Non-pigmented ciliary epithelial cell (primary cell): ENCODE measurements at regions not wholly inside any gene's neighbourhood (a gene's known extent, or its start where the extent isn't known, plus 50 kb on each side); places are given as distances from the start of the nearest gene placed in this dataset.
"Not testable (repeated sequence)": the region's sequence is repeated elsewhere in the genome, so short reads cannot be mapped to it uniquely, and the experiment has no call there.

Experiments used
- DNase-seq: peaks from one replicate; pipeline ENCODE4 v3.0.0-alpha.2; 2010; ENCODE audit warnings: low read depth

- no peak for DNase-seq
Observed at GRCh38 chr7:54390565-54390964, 151.6 kb upstream of the VSTM2A start.

DNA sequence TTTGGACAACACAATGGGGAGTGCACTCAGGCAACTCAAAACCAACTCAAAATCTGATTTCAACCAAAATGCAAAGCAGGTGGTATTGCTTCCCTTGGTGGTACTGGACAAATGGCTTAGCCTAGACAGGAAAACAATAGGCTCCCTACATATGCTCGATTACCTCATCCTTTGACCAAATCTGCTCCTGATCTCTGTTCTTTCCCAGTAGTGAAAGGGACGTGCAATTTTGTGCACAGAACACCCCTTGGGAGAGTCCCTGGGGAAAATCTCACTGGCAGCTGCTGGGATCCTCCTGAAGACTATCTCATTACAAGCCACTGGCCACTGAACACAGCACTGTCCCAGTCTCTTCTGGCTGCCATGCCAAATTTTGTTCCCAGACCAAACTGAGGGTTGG lies 149.2 kb upstream of the VSTM2A start:
- no peak for DNase-seq

DNA sequence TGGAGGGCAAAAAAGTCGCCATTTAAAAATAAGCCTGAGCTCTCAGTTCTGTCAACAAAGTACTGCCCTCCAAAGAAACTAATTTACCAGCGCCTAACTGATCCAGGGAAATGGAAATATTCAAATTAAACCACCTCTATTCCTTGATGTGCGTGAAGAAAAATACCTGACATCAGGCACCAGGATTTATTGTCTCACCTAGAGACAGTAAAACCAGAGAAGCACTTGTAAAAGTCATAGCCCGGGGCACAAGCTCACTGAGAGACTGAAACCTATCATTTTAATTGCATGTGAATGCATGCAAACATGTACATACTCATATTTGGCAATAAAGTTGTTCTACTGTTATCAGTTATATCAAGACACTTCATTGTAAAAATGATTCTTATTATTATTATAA lies 147.3 kb upstream of the VSTM2A start:
- no peak for DNase-seq

DNA sequence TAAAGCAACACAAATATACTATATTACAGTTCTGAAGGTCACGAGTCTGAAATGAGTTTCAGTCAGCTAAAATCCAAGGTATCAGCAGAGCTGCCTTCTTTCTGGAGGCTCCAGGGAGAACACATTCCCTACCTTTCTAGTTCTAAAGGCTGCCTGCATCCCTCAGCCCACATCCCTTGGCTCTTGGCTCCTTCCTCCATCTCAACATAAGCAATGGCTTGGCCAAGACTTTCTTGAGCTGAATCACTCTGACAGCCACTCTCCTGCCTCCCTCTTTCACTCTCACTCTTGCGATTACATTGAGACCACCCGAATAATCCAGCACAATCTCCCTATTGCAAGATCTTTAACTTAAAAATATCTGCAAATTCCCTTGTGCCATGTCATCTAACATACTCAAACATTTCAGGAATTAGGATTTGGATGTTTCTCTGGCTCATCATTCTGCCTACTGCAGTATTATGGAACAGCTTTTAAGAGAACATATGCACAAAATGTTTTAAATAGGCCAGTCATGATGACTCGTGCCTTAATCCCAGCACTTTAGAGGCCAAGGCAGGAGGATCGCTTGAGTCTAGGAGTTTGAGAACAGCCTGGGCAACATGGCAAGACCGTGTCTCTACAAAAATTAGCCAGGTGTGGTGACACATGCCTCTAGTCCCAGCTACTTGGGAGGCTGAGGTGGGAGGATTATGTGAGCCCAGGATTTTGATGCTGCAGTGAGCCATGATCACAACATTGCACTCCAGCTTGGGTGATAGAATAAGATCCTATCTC lies 144.2 kb upstream of the VSTM2A start:
- DNase-seq: no peak

DNA sequence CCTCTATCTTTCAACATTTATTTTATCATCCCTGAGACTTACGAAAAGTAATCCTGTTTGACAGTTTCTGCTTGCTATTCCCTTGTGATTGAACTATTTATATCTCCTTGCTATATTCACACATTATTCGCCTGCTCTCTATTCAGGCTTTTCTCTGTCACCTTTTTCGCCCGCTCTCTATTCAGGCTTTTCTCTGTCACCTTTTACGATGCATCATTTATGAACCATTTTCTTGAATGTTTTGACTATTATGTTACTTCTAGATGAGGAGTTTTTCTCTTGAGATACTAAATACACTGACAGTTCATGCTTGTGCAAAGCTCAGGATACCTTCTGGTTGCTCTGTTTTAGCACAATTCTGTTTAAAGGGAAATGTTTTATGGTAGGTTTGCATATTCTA lies 143.3 kb upstream of the VSTM2A start:
- DNase-seq: no peak

DNA sequence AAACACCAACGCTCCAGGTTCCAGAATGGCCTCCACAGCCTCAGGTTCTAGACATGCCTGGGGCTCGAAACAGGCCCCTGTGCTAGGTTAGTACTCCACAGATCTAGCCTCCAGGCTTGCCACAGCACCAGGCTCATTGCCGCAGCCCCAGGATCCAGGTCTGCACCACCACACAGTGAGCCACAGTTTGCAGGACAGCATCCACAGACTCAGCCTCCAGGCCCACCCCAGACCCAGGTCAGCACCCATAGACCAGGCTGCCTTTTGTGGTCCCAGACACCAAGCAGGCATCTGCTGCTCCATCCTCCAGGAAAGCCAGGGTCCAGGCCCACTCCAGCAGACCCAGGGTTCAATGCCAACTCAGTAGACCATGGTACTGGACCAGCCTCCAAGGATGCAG lies 132.3 kb upstream of the VSTM2A start:
- DNase-seq: no peak

DNA sequence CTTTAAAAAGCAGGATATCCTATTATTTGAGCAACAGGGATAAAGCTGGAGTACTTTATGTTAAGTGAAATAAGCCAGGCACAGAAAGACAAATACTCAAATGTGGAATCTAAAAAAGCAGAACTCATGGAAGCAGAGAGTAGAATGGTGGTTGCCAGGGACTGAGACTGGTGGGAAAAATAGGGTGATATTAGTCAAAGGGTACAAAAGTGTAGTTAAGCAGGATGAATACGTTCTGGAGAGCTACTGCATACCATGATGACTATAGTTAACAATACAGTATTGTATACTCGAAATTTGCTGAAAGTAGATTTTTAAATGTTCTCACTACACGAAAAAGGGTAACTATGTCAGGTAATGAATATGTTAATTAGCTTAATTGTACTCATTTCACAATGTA lies 125.5 kb upstream of the VSTM2A start:
- no peak for DNase-seq

DNA sequence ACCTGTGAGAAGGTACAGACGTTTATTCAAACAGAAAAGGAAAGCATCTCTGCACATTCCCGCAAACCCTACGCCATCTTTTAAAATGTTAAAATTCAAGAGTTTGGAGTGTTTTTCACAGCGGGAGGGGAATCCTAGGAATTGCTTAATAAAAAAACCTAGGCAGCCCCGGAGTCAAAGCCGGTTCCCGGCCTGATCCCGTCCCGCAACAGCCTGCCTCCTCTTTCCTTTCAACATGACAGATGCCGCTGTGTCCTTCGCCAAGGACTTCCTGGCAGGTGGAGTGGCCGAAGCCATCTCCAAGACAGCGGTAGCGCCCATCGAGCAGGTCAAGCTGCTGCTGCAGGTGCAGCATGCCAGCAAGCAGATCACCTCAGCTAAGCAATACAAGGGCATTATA lies 123.0 kb upstream of the VSTM2A start:
- DNase-seq: no peak

- DNase-seq: no peak
Observed at GRCh38 chr7:54426406-54426805, 115.8 kb upstream of the VSTM2A start.

DNA sequence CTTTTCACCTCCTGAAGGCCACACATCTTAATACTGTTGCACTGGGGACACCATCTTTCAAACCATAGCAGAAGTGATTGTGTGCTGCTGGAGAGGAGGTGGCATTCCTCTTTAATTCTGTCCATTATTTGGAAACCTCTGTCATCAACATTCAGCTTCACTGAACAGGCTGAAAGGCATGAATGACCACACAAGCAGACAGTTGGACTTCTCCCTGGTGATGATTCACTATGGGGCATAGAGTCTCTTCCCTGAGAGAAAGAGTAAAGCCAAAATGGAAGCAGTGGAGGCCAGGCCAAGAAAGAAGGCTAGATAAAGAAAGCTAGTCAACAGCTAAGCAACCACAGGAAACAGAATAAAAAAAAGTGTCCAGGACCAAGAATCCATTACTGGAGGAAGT lies 113.1 kb upstream of the VSTM2A start:
- DNase-seq: no peak

DNA sequence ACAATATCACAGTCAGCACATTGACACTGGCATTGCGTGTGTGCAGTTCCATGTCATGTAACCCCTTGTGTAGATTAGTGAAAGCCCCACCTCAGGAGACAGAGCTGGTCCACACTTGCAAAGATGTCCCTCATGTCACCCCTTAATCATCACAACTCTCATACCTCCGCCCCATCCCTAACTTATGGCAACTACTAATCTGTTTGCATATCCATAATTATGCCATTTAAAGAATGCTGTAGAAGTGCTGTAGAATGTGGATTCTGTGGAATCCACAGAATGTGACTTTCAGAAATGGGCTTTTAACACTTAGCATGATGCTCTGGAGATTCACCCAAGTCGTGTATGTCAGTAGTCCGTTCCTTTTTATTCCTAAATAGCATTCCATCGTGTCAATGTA lies 102.8 kb upstream of the VSTM2A start:
- no peak for DNase-seq

GRCh38 chr7:54444046-54444686 lies 98.0 kb upstream of the VSTM2A start:
- DNase-seq: not testable (repeated sequence)

GRCh38 chr7:54453168-54453567 lies 89.0 kb upstream of the VSTM2A start:
- not testable (repeated sequence) for DNase-seq

DNA sequence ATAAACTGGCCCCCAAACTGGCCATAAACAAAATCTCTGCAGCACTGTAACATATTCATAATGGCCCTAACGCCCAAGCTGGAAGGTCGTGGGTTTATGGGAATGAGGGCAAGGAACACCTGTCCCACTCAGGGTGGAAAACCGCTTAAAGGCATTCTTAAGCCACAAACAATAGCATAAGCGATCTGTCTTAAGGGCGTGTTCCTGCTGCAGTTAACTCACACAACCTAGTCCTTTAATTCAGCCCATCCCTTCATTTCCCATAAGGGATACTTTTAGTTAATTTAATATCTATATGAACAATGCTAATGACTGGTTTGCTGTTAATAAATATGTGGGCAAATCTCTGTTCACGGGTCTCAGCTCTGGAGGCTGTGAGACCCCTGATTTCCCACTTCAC lies 87.5 kb upstream of the VSTM2A start:
- not testable (repeated sequence) for DNase-seq

- no peak for DNase-seq
Observed at GRCh38 chr7:54465095-54465494, 77.1 kb upstream of the VSTM2A start.

DNA sequence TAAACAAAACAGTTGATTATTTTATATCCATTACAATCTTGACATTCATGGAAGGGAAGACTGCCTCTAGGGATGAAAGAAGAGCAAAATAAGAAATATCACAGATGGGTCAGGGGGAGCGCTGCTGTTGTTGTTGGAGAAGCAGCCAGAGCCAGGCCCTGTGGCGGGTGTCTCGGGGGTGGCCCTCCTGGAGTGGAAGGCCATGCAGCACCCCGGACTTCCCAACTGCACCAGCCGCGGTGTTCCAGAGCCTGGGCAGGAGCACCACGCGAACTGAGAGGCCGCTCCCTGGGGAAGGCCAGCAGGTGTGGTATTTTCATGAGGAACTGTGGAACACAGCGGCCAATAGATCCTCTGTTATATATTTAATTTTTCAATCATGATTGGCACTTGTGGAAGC lies 72.4 kb upstream of the VSTM2A start:
- DNase-seq: no peak

GRCh38 chr7:54476609-54477008 lies 65.6 kb upstream of the VSTM2A start:
- DNase-seq: no peak

GRCh38 chr7:54477083-54477482 lies 65.1 kb upstream of the VSTM2A start:
- DNase-seq: no peak

DNA sequence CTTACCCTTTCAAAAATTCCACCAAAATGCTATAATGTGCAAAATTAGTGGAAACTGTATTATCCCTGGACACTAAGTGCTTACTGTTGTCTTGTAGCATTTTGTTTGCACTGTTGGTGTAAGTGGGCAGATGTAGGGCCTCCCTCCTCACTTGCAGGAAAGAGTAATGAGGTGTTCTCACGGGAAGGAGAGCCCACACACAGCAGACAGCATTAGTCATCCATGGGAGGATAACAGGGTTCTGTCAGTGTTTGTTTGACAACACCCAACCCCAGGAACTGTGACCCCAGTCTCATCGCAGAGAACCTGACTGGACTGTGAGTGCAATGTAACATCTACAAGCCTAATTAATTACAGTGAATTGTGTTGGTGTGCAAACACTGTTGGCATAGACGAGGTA lies 58.7 kb upstream of the VSTM2A start:
- no peak for DNase-seq

DNA sequence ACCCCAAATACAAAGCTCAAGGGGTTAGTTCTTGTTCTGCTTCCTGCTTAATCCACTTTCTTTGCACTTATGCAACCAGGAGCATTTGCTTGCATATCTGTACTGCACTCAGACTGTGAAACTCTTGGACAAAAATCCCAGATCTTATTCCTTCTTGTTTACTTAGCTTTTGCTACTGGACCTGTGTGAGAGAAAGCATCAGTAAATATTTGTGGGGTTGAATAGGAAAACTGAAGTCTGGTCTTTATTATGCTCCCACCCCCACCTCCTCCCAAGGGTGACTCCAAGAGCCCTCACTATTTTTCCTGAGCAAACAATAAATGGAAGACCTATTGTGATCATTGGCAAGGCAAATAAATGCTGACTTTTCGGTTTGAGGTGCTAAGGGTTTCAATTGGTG lies 57.1 kb upstream of the VSTM2A start:
- DNase-seq: no peak
